ENCODE measurements at regions not wholly inside any gene's neighbourhood (a gene's known extent, or its start where the extent isn't known, plus 50 kb on each side); places are given as distances from the start of the nearest gene placed in this dataset.

DNA sequence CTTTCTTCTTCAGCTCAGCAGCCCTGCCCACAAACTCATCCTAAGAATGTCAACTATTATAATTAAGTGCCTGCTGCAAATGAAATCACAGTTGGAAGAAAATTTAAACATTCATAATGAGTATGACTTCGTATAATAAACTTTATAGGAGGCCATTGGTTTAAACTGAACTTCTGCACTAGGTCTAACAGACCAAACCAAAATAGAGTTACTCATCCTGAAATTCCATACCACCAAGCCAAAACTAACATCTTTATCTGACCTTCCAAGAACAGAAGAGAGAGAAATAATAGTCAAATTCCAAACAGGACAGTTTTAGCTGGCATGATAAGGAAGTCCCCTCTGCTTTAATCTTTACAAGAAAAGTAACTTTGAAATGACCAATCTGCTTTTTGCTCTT, 472.4 kb upstream of the PRMT6 start:
- no peak for DNase-seq (ENCODE audit: low read depth)

DNA sequence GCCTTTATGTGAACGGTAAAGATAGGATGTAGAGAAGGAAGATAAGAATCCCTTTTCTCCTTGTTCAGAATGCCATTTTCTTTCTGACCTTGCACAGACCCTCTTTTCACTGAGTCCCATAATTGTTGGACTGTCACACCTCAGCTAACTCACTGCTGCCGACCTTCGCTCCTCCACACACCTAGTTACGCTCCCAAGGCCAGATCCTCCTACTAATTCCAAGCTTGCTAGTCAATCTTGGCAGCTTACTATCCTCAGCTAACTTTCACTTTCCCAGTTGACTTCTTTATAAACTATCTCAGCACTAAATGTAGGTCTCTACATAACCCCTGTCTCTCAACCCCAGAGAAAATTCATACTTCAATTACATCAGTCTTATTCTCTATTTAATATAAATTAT, 471.8 kb upstream of the PRMT6 start:
- no peak for DNase-seq (ENCODE audit: low read depth)

DNA sequence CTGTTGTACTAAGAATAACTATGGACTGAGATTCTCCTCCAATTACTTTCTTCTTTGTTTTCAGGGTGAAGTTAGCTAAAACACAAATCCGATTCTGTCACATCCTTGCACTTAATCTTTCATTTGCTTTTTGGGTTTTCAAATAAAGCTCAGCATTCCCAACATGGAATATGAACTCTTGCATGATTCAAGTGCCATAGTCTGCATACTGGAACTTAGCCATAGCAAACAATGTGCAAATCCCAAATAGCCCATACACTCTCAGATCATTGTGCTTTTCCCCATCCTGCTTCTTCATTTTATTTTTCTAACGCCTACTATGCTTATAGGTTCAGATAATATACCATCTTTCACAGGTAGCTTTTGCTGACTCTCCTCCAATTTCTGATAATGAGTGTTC, 455.8 kb upstream of the PRMT6 start:
- no peak for DNase-seq (ENCODE audit: low read depth)

DNA sequence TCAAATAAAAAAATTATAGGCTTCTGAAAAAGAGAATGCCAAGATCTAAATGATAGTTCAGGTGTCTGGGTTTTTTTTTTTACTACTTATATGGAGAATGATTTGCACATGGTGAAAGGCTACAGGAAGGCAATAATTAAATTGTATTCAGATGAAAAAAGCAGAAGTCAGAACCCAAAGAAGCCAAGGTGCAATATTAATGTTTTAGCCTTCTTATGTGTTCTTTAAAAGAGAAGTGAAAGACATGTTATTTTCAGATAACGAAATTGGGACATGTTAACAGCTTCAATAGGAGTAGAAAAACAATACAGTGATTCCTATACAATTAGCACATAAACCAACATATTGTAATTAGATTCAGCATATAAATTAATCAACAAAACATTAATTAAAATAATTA, 452.9 kb upstream of the PRMT6 start:
- no peak for DNase-seq (ENCODE audit: low read depth)

DNA sequence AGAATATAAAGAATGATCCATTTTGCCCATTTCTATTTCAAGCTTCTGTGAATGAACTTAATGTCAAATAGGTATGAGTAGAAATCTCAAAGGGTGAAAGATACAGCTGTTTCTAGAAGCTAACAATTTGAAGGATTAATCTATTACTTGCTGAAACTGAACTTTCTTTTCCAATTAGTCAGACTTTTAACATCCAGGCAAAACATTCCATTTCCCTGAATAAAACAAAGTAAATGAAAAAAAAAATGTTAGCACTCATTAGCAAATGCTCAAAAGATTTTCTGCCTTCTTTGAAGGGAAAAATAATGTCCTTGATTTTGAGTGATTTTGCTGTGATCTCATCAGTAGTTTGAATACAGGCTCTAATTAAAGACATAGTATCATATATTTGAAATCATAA, 447.6 kb upstream of the PRMT6 start:
- DNase-seq (ENCODE audit: low read depth) = no peak

DNA sequence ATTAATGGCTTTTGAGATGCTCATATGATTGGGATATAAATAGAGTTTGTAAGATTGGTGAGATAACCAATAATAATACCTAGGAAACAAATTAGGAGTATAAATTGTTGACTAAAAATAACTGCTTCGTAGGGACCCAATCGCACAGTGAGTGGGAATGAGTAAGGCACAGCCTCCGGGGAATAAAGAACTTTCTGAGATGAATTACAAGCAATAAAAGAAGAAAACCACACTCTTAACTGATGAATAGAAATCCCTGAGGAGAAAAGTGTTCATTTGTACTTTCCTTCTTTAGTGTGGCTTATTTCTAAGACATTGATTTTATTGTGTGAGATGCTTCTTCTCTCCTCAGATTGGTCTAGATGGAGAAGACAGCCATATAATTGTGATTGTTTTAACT, 443.4 kb upstream of the PRMT6 start:
- no peak for DNase-seq (ENCODE audit: low read depth)

DNA sequence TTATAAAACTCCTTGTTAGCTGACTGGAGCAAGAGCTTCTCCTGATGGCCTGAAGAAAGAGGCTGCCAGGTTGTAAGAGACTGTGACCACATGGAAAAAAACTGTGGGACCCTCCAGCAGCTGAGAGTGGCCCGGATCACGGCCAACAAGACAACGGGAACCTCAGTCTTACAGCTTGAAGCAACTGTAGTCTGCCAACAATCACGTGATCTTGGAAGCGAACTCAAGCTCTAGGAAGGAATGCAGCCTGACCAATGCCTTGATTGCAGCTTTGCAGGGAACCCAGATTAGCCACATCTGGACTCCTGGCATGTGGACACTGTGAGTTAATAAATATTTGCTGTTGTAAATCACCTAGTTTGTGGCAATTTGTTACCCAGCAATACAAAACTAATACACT, 442.6 kb upstream of the PRMT6 start:
- no peak for DNase-seq (ENCODE audit: low read depth)

DNA sequence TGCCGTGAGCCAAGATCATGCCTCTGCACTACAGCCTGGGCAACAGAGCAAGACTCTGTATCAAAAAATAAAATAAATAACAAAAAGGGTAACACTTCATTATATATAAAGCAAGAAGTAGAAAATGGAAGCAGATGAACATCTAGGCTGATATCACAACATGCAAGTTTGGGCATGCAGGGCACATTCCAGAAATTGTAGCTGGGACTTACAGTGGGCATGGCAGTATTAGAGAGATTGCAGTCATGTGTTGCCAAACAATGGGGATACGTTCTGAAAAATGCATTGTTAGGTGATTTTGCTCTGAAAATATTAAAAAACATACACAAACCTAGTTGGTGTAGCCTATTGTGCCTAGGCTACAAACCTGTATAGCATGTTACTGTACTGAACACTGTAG, 441.0 kb upstream of the PRMT6 start:
- DNase-seq (ENCODE audit: low read depth) = no peak

DNA sequence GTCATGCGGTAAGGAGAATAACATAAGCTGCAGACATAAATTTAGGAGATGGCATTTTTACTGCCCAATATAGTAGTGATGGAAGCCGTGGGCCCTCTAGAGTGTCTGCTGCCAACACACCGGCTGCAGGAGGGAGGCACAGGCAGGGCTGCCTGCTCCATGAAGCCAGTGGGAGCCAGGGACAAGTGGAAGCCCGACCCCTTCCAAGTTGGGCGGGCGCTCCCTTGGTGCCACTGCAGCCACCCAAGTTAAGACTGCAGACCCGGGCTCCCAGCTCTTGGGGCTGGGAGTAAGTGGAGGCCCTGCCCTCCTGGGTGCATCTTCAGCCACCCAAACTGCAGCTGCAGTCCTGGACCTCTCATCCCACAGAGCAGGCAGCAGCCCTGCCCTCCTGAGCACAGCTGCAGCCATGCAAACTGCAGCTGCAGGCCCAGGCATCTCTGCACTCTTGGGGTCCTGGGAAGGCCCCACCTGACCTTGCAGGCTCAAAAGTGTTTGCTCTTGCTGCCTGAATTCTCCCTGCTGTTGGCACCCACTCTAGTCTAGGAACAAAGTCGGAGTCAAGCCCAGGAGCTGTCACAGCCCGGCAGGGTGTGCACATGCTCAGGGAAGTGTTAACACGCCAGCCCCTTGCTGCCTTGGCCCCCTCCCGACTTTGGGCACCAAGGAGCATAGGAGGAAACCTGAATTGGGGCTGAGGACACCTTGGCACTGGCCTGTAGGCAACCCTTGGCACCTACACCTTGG, 437.2 kb upstream of the PRMT6 start:
- DNase-seq (ENCODE audit: low read depth) = no peak

DNA sequence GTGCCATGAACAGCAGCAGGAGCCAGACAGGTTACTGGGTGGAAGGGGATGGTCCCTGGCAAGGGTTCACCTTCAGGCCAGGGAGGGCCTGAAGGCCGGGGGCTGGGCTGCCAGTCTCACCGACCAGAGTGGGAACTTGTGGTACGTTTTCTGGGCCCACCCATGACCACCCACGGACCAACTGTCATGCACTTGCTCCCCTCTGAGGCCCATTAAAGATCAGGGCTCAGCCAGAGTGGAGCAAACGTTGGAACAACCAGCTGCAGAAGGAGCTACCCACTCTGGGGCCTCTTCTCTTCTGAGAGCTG, 436.7 kb upstream of the PRMT6 start:
- no peak for DNase-seq (ENCODE audit: low read depth)

DNA sequence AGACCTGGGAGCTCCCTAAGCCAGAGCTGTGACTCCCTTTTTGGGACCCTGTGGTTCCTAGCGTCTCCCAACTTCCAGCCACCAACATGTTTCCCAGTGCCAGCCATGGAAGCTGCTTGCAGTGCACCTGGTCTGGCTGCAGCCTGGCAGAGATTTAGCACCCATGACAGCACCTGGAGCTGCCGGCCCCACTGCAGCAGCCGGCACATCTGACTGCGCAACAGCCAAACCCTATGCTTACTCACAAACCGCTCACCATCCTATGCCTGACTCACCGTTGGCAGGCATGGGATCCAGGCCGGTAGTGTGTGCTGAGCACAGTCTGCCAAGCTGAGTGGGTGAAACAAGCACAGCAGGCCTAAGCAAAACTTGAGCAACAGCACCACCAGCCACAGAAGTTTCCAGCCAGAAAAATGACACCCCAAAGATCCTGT, 435.9 kb upstream of the PRMT6 start:
- DNase-seq (ENCODE audit: low read depth) = peak; percentile 35

DNA sequence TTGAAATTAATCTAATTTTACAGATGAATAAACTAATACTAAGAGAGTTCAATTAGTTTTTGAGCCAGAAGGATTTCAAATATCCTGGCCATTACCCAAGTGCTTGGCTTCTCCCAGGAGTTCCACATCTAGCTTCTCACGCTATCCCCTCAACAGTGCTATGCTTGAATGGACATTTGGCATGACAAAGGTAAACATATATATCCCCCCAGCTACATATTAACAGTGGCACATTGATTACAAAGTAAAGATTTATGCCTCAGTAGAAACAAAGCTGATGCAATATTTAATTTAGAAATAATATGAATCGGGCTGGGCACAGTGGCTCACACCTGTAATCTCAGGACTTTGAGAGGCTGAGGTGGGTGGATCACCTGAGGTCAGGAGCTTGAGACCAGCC, 434.6 kb upstream of the PRMT6 start:
- DNase-seq (ENCODE audit: low read depth) = no peak

DNA sequence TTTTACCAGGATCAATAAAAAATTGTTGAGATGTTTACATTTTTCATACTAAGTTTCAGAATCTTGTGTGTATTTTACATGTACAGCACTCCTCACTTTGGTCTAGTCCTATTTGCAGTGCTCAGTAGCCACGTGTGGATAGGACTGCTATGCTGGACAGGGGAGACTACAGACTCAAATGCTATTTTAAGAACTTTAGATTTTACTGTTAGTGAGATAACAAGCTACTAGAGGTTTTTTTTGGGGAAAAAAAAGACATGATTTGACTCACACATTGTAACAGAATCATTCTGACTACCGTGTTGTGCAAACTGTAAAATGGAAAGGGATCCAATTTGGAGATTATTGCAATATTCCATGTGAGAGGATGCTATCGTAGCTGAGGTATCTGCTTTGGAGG, 418.9 kb upstream of the PRMT6 start:
- DNase-seq (ENCODE audit: low read depth) = no peak

DNA sequence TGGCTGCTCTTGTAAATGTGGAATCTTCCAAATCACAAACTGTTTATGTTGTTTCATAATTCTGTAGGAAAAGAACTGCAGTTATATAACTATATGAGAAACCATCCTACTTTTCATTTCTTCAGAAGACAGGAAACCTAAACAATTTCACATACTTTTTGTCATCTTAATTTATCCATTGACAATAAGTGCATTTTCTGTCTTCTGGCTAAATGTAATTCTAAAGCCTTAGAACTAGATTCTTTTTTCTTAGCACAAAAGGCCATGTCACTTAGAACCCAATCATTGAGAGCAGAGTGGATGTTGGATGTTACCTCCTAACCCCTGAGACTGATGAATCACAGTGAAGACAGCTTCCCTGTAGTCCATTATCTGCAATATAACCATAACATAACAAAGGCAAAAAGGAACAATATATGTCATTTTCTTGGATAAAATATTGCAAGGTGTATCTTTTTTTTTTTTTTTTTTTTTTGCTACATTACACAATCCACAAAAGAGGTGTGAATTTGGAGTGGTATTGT, 410.2 kb upstream of the PRMT6 start:
- no peak for DNase-seq (ENCODE audit: low read depth)

DNA sequence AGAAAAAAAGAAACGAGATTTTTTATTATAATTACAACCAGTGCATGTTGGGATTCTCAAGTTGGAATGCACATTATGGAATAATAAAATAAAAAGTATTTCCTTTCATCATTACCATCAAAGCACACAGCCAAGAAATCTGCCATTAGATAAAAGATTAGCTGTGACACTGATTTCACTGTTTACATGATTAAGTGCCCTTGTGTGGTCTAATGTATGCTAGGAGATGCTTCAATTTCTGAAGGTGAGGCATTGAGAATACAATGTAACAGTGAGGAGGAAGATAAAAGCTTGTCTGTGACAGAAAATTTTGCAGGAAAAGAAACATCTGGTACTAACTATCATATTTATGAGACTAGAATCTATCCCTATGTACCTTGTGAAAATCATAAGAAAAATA, 409.7 kb upstream of the PRMT6 start:
- DNase-seq (ENCODE audit: low read depth) = no peak

DNA sequence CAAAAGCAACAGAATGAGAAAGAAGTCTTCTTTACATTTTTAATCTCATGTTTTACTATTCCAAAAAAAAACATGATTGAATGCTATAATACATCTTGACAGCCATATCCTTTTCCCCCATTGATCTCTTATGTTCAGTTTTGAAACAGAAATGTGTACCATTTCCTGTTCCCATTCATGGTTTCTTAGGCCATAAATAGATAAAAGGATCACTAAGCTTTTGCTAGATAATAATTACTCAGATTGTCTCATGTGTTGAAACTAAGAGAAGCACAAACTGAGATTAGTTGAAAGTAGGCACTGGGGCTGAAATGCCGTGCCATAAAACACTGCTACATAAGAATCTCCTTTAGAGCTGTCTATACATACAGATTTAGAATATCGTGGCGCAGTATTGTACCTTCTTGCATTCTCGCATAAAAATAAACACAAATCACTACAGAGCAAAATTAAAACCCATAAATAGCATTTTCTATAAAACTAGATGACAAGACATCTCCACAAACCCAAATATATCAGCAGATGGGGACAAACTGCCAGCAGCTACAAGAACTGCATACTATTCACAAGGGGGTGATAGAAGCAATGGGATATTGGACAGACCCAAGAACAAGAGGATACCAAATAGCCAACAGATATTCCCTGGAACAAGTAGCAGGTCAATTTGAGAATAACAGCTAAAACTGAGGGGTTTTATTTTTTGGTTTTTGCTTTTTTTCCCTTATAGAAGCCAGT, 405.3 kb upstream of the PRMT6 start:
- no peak for DNase-seq (ENCODE audit: low read depth)

DNA sequence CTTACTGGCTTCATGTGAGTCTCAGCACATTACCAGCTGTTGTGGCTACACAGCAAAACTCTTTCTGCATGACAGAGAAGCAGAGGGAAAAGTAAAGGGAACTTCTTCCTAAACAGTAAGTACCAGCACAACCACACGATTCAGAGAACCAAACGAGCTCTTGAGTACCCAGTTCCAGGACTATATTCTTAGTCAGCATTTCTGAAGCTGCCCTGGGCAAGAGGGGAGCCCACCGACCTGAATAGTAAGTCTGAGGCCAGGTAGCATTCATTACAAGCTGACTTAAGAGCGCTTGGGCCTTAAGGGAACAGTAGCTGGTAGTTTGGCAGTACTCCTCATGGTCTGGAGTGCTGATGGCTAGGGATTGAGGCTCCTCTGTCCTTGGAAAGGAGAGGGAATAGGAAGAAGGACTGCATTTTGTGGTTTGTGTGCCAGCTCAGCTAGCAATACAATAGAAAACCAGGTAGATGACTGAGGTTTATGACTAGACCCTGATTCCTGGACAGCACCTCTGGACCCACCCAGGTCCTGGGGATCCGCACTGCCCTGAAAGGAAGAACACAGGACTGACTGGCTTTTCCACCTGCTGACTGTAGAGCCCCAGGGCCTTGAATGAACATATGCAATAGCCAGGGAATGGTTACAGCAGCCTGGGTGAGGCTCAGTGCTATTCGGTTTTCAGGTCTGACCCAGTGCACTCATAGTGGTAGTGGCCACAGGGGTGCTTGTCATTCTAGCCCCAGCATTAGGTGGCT, 396.8 kb upstream of the PRMT6 start:
- no peak for DNase-seq (ENCODE audit: low read depth)

DNA sequence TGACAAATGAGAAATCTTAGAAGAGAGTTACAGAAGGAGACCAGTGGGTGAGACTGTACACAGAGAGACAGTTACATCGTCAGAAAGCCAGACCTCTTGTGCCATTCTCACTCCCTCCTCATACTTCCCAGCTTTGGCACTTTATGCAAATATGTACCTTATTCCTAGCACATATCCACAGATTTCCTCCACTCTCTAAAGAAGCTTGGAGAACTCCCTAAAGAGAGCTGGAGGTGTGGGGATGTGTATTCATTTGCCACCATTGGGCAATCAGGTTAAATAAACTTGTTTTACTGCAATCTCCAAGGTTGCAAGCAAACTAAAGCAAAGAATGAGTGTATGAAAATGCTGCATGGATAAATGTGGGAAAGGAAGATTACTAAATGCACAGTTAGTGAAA, 380.9 kb upstream of the PRMT6 start:
- DNase-seq (ENCODE audit: low read depth) = no peak

DNA sequence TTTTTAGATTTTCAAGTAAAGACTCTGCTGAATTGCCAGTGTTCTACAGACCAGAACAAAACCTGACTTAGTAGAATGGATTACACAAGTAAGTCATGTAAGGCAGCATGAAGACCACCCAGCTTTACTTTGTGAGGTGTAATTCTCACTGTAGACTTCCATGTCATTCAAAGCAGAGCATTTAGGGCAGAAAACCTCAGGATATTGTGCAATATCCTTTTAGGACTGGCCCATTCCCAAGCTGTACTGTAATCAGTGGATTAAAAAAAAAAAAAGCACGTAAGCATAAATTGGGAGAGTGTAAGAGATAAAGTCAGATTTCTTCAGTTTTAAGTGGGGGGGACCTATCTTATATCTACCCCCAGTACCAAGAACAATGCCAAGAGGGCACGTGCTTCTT, 380.5 kb upstream of the PRMT6 start:
- peak; percentile 4 for DNase-seq (ENCODE audit: low read depth)

DNA sequence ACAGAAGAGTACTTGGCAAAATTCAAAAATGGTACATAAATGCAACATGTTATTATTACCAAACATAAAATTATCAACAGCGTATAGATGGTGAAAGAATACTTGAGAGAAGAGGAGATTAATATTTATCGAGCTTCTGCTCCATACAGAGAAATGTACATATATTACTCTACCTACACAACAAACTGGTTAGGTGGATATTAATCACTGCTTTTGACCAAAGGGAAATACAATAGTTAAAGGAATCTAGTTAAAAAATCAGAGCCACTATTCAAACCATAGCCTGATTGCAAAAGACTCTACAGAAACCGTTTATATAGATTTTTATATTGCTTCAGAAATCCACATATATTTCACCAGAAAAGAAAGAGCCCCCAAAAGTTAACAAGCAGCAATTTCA, 379.3 kb upstream of the PRMT6 start:
- DNase-seq (ENCODE audit: low read depth) = no peak

DNA sequence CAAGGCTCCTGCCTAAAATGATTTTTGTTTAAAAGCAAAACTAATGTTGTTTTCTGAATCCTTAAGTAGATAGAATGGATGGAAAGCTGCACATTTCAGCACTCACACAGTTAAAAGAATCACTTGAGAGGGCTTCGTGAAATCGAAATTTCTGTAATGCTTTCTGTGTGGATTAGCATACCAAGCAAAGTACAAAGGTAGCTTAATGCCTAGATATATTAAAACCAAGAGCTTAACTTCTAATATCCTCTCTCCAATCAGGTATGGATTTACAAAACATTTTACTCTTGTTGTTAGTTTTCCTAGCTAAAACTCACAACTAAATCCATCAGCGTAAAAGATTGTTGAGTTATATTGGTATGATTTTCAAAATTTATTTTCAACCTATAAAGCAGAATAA, 378.8 kb upstream of the PRMT6 start:
- DNase-seq (ENCODE audit: low read depth) = no peak

DNA sequence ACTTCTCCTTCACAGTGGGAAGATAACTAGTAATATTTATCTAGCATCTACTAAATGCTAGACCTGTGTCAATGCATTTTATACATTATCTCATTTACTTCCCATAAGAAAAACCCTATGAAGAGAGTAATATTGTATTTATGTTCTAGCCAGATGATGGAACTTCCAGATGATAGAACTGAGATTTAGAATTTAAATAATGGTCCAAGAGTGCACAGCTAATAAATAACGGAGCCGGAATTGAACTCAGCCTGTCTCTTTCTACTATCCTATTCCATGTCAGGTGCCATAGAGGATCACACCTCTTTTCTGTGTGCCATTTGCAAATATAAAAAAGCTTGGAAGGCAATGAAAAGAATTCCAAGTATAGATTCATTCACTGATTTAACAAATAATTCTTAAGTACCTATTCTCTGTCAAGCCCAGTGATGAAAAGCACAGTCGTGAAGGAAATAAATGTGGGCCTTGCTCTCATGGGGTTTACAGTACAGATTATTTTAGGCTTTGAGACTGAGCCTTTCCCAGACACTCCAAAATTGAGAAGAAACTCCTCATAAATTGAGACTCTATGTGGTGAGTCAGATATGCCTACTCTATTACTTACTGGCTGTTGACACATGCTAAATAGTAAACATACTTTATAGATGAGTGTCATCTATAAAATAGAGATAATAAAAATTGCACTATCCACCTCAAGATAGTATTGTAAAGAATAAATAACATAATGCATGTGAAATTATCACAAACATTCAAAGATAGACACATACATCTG, 378.0 kb upstream of the PRMT6 start:
- DNase-seq (ENCODE audit: low read depth) = no peak

Data from iris pigment epithelial cell (primary cell).